ENCODE measurements at regions not wholly inside any gene's neighbourhood (a gene's known extent, or its start where the extent isn't known, plus 50 kb on each side); places are given as distances from the start of the nearest gene placed in this dataset.

- H3K4me3 ChIP-seq (ENCODE audit: low read depth, low read length): no peak overlapping the region
- no peak for TF ChIP-seq CTCF (IDR thresholded peaks at IDR 0.05; ENCODE audit: borderline replicate concordance, insufficient read depth, low read depth, low read length)
Measured at GRCh38 chr3:102904629-102905028, 469.8 kb downstream of the ZPLD1 start.

GRCh38 chr3:102905811-102906210 lies 471.0 kb downstream of the ZPLD1 start:
- no peak overlapping the region for H3K4me3 ChIP-seq (ENCODE audit: low read depth, low read length)
- TF ChIP-seq CTCF (IDR thresholded peaks at IDR 0.05; ENCODE audit: borderline replicate concordance, insufficient read depth, low read depth, low read length): no peak

- no peak for TF ChIP-seq CTCF (IDR thresholded peaks at IDR 0.05; ENCODE audit: borderline replicate concordance, insufficient read depth, low read depth, low read length)
- no peak overlapping the region for H3K4me3 ChIP-seq (ENCODE audit: low read depth, low read length)
Measured at GRCh38 chr3:102906818-102907217, 472.0 kb downstream of the ZPLD1 start.

- no peak overlapping the region for H3K4me3 ChIP-seq (ENCODE audit: low read depth, low read length)
- no peak for TF ChIP-seq CTCF (IDR thresholded peaks at IDR 0.05; ENCODE audit: borderline replicate concordance, insufficient read depth, low read depth, low read length)
Measured at GRCh38 chr3:102909904-102910303, 475.1 kb downstream of the ZPLD1 start.

GRCh38 chr3:102916532-102916931 lies 481.7 kb downstream of the ZPLD1 start:
- TF ChIP-seq CTCF (IDR thresholded peaks at IDR 0.05; ENCODE audit: borderline replicate concordance, insufficient read depth, low read depth, low read length): no peak
- H3K4me3 ChIP-seq (ENCODE audit: low read depth, low read length): no peak overlapping the region

GRCh38 chr3:102926618-102927017 lies 491.8 kb downstream of the ZPLD1 start:
- TF ChIP-seq CTCF (IDR thresholded peaks at IDR 0.05; ENCODE audit: borderline replicate concordance, insufficient read depth, low read depth, low read length): no peak

GRCh38 chr3:102933377-102933776 lies 498.6 kb downstream of the ZPLD1 start:
- no peak overlapping the region for H3K4me3 ChIP-seq (ENCODE audit: low read depth, low read length)
- no peak for TF ChIP-seq CTCF (IDR thresholded peaks at IDR 0.05; ENCODE audit: borderline replicate concordance, insufficient read depth, low read depth, low read length)

More at GRCh38 chr3:102926618-102927017, 491.8 kb downstream of the ZPLD1 start:
- no peak overlapping the region for H3K4me3 ChIP-seq (ENCODE audit: low read depth, low read length)
